HG03280 (cell line): ENCODE measurements at regions not wholly inside any gene's neighbourhood (a gene's known extent, or its start where the extent isn't known, plus 50 kb on each side); places are given as distances from the start of the nearest gene placed in this dataset.

Experiments
- ATAC-seq: cut with Tn5 transposase; IDR thresholded peaks from one replicate; pipeline ENCODE4 v1.9.1; 2021; ENCODE audit warnings: mild to moderate bottlenecking, moderate library complexity; ENCODE audit not compliant: unreplicated experiment

DNA sequence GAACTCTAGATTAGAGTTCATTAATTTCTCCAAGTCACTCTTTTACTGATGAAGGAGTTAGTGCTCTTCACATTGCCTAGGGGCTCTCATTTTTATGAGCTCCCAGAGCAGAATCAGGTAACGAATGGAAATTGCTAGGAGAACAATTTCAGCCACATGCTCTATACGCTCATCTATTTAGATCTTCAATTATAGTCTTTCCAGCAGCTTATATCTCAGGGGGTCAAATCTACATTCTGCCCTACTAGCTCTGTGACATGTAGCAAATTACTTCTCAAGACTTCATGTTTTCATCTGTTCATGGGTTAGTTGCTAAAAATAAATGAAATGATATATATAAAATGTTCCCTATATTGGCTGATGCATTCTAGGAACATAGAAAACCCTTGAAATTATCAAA is 183.6 kb downstream of the PLPP3 start:
- ATAC-seq, result no peak

DNA sequence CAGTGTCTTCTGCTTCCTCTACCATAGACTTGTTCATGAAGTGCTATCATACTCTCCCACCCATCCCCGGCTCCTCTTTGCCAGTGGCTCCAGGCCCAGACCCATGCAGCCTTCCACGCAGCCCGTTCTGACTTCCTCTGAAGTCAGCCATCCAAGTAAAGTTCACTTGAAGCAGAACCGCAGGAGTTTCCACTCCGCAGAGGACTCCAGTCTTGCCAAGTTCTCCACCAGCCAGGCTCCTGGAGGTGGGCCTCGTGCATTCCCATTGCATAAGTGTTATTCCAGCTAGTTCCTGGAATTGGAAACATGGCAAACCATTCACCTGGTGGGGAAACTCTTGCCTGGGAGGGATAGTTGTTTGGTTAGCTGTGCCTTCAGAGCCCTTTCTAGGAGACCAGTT is 185.1 kb downstream of the PLPP3 start:
- no peak for ATAC-seq

DNA sequence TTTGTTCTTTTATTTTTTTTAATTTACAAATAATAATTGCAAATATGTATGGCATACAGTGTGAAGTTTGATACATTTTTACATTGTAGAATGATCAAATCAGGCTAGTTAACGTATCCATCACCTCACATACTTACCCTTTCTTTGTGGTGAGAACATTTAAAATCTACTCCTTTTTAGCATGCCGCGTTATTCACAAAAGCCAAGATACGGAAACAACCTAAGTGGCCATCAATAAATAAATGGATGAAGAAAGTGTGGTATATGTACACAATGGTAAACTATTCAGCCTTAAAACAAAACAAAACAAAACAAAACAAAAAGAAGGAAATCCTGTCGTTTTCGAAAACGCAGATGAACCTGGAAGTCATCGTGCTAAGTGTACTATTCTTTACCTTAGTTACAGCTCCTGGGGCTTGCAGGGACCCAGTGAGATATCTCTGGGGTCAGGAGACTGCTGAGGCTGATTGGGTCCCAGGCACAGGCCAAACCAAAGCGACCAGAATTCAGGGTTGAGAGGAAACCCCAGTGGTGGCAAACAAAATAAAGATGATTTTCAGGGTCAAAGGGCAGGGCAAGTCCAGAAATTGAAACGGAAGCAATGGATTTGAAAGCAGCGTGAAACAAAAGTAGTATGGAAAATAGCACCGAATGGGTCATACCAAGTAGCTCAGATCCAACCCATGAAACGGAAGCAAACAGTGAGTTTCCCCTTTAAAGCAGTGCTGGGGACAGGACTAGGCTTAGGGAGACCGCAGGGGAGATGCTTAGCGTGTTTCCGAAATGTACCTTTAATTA is 188.2 kb downstream of the PLPP3 start:
- no peak for ATAC-seq

DNA sequence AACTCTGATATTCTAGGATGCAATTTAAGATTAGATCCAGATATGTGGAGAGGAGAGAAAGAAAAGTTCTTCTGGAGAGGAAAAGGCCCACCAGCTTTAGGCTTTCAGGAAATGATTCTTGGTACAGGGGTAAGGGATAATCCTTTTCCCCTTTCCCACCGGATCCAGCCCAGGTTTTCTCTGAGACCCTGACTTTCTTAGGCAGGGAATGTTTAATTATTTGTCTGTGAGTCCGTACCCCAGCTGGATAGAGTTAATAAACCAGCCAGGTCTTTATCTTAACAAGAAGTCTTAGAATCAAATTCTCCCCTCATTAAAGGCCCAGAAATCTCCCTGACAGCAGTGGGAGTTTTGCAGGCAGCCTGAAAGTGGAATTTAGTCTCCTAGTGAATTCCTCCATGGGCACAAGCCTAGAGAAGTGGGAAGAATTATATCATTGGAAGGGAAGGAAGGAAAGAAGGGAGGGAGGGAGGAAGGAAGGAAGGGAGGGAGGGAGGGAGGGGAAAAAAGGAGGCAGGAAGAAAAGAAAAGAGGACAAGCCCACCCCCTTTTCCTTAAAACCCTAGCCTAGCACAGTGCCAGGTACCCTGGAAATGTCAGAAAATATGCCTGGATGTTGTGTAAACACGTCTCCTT is 189.0 kb downstream of the PLPP3 start:
- ATAC-seq, result no peak

DNA sequence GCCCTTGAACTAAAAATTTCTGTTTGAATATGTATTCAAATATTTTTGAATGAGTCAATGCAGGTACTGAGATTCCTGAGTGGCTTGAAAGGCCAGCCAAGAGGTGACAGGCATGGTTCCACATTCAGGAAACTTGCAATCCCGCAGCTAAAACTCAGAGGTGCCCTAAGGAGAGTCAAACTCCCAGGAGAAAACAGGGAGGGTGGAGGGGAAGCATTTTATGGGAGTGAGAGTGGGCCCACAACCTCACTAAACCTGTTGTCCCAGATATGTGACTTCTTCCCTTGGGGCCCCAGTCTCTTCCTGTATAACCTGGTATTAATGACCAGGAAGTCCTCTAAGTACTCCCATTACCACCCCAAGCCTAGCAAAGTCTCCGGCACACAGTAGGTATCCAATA is 189.6 kb downstream of the PLPP3 start:
- ATAC-seq, result no peak

DNA sequence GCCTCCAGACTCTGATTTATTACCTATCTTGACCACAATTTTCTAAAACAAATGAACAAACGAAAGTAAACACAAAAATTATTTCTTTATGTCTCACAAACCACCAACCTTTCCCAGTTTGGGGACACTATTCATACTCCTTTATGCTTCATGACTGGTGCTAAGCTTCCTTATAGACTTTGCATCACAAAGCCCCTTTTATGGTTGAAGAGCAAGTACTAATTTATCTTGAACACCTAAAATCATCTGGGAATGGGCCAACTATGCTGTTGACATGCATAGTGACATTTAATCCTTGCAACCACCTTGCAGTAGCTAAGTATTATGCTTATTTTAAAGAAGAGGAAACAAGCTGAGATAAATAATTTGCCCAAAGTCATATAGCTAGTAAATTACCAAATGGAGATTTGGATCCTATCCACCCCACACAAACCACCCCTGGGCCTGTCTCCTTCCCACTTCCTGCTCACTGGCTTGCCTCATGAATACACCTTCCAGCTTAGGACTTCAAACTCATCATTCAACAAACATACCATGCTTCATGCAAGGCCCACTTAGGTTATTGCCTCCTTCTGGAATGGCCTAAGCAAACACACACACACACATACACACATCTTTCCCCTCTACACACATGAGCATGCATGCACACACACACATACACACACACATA is 192.2 kb downstream of the PLPP3 start:
- no peak for ATAC-seq

DNA sequence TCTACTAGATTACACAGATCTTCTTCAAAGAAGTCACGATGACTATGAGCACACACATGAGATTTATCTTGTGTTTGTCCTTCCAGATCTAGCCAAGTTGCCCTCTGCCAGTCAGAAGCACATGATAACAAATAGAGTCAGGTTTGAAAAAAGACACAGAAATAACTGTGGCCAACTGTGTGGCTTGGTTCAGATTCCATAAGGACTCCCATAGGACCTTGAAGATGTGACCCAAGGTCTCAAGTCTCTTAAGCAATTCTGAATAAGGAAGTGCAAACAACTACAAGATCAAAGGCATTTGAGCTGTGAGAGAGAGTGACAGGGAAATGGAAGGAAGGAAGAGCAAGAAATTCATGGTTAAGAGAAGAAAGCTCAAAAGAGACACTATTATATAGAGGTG is 194.0 kb downstream of the PLPP3 start:
- ATAC-seq, result no peak

DNA sequence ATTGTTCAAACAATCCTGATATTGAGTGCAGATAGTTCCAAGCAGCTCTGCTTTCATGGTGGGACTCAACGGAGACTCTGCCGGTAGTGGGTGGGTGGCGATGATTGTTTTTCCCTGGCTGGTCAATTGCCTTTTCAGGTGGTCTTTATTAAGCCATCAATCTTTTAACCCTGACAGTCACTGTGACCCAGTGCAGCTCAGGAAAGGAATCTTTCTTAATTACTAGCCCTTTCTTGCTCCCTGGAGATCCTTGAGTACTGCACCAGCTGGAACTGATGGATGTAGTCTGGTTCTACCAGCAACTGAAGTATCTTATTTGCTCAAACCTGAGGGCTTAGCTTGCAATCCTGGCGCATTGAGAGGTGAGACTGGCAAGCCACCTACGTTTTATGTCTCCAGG is 196.4 kb downstream of the PLPP3 start:
- ATAC-seq, result no peak

DNA sequence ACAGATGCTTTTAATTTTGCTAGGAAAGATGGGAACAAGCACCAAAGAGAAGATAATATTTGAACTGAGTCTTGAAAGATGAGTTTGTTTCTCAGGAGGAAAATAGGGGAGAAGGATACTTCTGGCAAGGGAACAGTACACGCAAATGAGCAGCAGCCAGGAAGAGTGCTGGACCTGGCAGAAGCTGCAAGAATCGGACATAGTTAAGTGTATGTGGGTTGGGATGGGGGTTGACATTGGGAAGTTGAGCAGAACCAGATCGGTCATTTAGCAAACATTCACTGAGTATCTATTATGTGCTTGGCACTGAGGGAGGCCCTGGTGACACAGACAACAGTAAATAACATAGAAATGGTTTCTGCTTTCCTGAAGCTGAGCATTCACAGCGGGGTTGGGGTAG is 198.8 kb downstream of the PLPP3 start:
- no peak for ATAC-seq

DNA sequence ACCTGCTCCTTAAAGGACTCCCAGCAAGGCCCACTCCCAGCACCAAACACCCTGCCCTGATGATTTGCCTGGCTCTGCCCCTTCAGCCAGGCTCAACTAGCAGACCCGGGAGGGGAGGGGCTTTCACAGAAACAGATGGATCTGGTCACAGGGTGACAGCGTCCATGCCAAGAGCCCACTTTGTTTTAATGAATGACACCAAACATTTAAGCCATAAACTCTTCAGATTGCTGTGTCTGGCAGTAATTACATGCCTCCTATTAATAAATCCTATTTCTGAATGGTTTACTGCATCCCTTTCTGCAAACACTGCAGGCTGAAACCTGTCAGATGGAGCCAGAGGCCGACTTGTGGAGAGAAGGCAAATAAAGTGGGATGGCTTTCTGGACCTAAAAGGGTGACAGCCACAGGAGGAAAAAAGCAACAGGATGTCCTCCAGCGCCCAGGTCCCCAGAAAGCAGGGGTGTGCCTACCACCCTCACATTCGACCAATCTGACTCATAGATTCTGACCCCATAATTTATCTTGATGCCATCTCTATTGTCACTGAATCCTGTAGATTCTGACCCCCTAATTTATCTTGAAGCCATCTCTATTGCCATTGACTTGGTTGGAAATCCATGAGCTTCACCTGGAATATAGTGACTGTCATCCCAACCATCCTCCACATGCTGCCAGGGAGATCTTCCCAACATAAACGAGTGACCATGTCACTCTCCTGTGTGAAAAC is 200.9 kb downstream of the PLPP3 start:
- ATAC-seq, result no peak

DNA sequence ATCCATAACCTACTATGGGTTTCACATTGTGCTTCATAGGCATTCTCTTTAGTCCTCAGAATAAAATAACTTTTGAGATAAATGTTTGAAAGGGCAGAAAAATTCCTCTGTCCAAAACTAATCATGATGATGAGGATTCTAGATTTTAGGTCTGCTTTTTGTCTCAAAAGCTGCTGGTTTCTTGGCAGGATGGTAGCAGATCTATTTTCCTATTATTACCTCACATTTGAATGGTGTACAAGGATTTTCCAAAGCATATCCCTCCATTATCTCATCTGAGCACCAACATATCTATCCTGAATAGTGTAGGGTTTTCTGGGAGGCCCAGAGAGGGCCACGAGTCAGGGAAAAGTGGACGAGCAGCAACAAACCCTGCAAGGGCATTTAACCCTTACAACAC is 201.9 kb downstream of the PLPP3 start:
- ATAC-seq, result no peak

DNA sequence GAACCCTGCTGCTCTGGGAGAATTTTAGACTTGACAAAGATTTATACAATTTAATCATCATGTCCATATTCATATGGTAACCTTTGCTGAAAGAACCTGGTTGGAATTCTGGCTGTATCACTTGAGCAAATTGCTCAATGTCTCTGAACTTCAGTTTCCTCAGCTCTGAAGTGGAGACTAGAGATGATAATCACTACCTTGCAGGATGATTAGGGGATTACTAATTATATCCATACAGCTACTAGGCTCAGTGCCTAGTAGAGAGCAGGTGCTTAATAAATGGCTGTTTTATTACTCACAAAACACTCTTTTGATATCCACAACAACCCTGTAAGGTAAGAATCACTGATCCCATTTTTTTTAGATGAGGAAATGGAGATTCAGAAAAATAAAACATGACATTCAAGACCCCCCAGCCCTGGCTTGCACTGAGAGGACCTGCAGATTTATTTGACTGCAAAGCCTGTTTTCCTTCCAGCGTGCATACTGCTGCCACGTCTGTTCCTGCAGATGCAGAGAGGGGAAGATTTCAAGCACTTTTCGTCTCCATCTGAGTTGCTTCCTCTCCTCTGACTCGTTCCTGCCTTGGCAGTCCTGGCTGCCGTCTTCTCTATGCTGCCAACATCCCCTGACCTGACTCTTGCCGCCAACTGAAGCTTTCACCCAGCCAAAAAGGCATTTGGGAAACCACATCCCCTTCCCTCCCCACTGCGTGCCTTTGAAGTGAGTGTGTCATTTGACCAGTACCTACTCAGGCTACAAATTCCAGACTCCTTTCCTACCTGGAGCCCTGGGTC is 203.0 kb downstream of the PLPP3 start:
- ATAC-seq, result no peak

DNA sequence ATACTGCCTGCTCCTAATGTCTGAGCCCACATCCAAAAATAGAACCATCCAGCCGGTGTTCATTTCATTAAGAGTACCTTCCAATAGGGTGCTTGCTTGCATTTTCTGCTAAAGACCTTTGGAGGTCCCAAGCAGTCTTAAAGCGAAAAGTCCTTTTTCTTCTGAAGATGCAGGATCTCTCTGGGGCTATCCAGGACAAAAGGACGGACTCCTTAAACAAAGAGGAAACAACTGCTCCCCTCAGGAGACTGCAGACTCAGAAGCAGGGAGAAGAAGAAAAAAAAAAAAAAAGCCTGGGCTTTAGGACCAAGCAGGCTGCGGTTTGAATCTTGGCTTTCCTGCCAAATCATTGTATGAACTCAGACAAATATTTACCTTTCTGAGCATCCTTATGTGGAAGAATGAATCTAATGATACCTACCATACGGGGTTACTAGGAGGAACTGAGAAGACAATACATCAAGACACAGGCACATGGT is 204.0 kb downstream of the PLPP3 start:
- no peak for ATAC-seq

DNA sequence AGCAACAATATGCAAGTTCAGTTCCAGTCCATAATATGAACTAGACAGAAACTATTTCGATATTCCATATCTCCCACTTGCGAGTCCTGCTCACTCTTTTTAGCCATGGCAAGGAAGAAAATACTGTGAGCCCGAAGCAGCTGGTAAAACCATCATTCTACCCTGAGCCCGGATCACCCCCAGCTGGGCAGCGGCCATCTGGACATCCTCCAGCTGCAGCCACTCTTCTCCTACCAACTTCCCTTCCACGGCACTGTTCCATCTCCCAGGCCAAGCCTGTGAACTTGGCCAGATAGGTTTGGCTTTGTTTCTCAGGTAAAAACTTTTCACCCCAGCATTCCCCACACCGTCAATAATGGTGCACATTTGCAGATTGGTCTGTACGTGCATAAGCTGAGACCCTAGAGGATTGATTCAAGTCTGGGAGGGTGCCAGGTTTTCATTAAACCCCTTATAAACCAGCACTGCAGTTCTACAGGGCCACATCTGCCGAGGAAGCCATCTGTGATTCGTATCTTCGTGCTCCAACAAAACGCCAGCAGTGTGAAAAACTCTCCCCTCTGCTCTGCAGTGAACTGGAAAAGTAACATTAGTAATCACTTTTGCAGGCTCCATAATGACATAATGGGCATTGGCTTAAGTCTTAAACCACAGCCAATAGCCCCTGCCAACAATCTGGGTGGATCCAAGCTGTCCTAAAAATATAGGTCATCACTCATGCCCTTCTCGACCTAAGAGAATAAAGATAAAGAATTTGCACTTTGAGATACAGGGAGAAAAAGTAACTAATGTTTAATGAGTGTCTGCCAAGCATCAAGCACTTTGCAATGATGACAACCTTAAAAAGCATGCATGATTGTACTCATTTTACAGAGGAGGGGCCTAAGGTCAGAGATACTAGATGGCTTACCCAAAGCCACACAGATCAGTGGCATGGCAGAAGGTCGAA is 205.1 kb downstream of the PLPP3 start:
- no peak for ATAC-seq

DNA sequence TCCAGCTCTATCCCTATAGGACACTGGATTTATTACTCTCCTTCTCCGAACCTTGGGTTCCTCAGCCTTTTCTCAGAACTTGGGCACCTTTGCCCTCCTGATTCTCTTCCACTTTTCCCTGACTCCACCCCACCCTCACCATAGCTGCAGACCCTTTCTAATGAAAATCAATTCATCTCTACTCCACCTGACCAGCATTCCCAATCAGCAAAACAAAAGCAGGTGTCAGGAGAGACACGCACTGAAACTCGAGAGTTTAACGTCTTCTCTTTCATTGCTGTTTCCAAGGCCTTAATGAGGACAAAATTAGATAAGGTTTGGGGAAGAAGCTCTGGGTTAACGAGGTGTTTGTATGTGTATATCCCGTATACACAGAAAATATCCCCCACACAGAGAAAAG is 208.8 kb downstream of the PLPP3 start:
- no peak for ATAC-seq

DNA sequence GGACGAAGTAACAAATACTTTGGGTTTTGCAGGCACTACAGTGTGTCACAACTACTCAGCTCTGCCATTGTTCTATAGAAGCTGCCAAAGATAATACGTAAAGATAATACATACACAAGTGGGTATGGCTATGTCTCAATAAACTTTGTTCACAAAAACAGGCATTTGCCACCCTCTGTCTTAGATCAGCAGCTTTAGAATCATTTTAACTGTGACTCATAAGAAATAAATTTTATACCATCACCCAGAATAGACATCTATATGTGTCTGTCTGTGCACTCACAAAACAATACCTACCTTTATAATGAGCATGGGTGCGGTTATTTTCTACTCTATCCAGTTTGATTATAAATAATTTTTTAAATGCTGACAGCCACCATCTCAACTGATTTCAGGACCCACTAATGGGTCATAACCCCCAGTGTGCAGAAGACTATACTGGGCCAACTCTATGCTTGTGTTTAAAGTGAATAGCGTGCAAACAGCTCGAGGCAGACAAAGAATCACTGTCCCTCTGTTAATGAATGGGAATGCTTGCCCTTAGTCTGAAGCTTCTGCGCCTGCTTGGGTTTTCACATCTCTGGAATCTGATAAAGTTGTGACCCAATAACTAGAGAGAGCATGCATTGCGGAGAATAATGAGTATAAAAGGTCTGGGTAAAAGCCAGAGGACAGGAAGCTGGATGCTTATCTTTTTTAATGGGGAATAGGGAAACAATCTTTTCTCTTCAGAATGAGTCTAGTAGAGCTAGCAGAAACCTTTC is 216.2 kb downstream of the PLPP3 start:
- ATAC-seq, result no peak

DNA sequence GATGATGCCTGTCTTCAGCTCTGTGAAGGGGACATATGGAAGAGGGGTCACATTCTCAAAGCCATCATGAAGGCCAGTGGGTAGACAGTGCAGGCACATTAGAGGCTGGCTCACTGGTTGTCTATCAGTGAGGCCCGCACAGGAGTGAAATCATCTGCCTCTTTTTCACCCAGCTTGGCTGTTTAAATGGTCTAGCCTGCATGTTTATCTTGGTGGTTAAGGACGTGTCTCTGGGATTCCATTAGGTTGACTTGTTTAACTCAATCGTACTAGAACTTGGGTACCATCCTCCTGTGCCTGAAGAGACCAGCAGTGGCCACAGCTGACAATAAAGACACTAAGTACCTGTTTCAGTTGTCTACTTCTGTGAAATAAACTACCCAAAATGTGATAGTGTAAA is 219.3 kb downstream of the PLPP3 start:
- no peak for ATAC-seq

DNA sequence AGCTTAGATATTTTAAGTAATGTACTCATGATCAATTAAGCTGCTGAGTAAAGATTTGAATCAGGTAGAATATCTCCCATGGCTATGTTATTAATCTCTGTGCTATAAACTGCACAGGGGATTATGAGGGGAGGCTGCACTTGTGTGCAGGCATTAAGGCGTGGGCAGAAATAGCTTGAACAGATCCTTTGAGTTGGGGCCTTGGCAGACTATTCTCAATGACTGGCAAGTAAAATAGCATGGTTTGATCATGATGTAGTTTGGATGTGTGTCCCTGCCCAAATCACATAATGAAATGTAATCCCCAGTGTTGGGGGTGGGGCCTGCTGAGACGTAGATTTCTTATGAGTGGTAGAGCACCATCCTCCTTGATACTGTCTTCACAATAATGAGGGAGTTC is 220.3 kb downstream of the PLPP3 start:
- ATAC-seq, result no peak
